GM18861 (cell line): ENCODE measurements at regions not wholly inside any gene's neighbourhood (a gene's known extent, or its start where the extent isn't known, plus 50 kb on each side); places are given as distances from the start of the nearest gene placed in this dataset.

Source experiments
- ATAC-seq: cut with Tn5 transposase; IDR thresholded peaks from one replicate; pipeline ENCODE4 v1.9.1; 2021; ENCODE audit not compliant: unreplicated experiment

DNA sequence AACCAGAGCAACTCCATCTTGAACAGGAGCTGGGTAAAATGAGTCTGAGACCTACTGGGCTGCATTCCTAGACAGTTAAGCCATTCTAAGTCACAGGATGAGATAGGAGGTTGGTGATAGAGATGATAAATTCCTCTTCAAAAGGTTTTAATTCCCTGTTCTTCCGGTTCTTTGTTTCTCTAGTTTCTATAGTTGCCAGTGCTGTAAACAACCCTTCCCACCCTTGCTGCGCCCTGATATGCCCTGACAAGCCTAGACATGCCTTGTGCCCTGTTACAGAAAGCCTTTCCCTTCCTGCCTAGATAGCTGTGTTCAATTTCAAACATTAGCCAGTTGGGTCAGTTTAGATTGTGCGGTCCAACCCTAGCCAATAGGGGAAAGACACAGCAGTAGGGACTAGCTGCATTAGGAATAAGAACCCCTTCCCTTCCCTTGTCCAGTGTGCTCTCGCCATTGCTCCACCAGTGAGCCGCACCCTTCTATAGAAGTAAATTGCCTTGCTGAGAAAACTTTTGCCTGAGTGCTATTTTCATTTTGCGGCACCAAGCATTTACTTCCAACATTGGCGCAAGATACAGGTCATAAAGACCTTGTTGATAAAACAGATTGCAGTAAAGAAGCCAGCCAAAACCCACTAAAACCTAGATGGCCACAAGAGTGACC is 52.5 kb upstream of the CCN2 start:
- ATAC-seq = no peak
